GM20431 (cell line): ENCODE measurements at regions not wholly inside any gene's neighbourhood (a gene's known extent, or its start where the extent isn't known, plus 50 kb on each side); places are given as distances from the start of the nearest gene placed in this dataset.

Source experiments
- in situ Hi-C: fragments of 300-500 bp; cut with MseI, MboI; formaldehyde crosslinking; loops from one replicate; pipeline ENCODE4 v1.15.0; 2020; ENCODE audit warnings: low sequenced_read_pairs; ENCODE audit not compliant: unreplicated experiment

GRCh38 chr2:234669621-234670020 lies 172.7 kb upstream of the ARL4C start:
- in situ Hi-C loops: no loop called here

- in situ Hi-C loops: no loop called here
These were observed 172.1 kb upstream of the ARL4C start for GRCh38 chr2:234669001-234669400.

GRCh38 chr2:234666911-234667310 lies 170.0 kb upstream of the ARL4C start:
- in situ Hi-C loops: no loop called here

GRCh38 chr2:234665304-234665703 lies 168.4 kb upstream of the ARL4C start:
- in situ Hi-C loops: no loop called here

- in situ Hi-C loops: no loop called here
These were observed 165.0 kb upstream of the ARL4C start for GRCh38 chr2:234661849-234662248.

GRCh38 chr2:234661175-234661574 lies 164.3 kb upstream of the ARL4C start:
- in situ Hi-C loops: no loop called here

GRCh38 chr2:234655706-234656105 lies 158.8 kb upstream of the ARL4C start:
- in situ Hi-C loops: no loop called here

- in situ Hi-C loops: no loop called here
These were observed 154.0 kb upstream of the ARL4C start for GRCh38 chr2:234650911-234651310.

GRCh38 chr2:234649951-234650350 lies 153.1 kb upstream of the ARL4C start:
- in situ Hi-C loops: no loop called here

GRCh38 chr2:234643407-234643806 lies 146.5 kb upstream of the ARL4C start:
- in situ Hi-C loops: no loop called here

GRCh38 chr2:234641086-234641485 lies 144.2 kb upstream of the ARL4C start:
- in situ Hi-C loops: no loop called here

GRCh38 chr2:234640657-234641056 lies 143.8 kb upstream of the ARL4C start:
- in situ Hi-C loops: no loop called here

GRCh38 chr2:234638966-234639365 lies 142.1 kb upstream of the ARL4C start:
- in situ Hi-C loops: no loop called here

- in situ Hi-C loops: no loop called here
These were observed 138.4 kb upstream of the ARL4C start for GRCh38 chr2:234635284-234635683.

- in situ Hi-C loops: no loop called here
These were observed 136.8 kb upstream of the ARL4C start for GRCh38 chr2:234633581-234634230.

- in situ Hi-C loops: no loop called here
These were observed 135.9 kb upstream of the ARL4C start for GRCh38 chr2:234632527-234633391.

GRCh38 chr2:234631646-234632514 lies 135.0 kb upstream of the ARL4C start:
- in situ Hi-C loops: no loop called here

- in situ Hi-C loops: no loop called here
These were observed 133.9 kb upstream of the ARL4C start for GRCh38 chr2:234630801-234631261.

- in situ Hi-C loops: no loop called here
These were observed 132.7 kb upstream of the ARL4C start for GRCh38 chr2:234629596-234629995.

GRCh38 chr2:234628953-234629352 lies 132.1 kb upstream of the ARL4C start:
- in situ Hi-C loops: no loop called here

- in situ Hi-C loops: no loop called here
These were observed 130.4 kb upstream of the ARL4C start for GRCh38 chr2:234627308-234627707.
